ENCODE measurements at regions not wholly inside any gene's neighbourhood (a gene's known extent, or its start where the extent isn't known, plus 50 kb on each side); places are given as distances from the start of the nearest gene placed in this dataset.

DNA sequence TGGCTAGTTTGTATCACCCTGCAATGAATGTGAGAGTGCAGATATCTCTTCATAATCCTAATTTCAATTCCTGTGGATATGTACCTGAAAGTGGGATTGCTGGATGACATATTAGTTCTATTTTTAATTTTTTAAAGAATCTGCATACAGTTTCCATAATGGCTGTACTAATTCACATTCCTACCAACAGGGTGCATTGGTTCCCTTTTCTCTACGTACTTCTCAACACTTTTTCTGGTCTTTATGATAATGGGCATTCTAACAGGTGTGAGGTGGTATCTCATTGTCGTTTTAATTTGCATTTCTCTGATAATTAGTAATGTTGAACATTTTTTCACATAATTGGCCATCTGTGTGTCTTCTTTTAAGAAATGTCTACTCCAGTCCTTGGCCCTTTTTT lies 927.5 kb downstream of the DTWD2 start:
- FAIRE-seq: no peak
- DNase-seq (ENCODE audit: insufficient read length, low spot score): no peak
- no peak for TF ChIP-seq POU2F2 (IDR thresholded peaks at IDR 0.05; ENCODE audit: low read depth, low read length)
- no peak for TF ChIP-seq POLR2A (IDR thresholded peaks at IDR 0.05; ENCODE audit: low read depth, low read length)
- TF ChIP-seq TAF1 (IDR thresholded peaks at IDR 0.05; ENCODE audit: low read depth, low read length): no peak
- TF ChIP-seq POLR2AphosphoS5 (IDR thresholded peaks at IDR 0.05; ENCODE audit: low read depth, low read length): no peak
- no peak for TF ChIP-seq PAX5 (IDR thresholded peaks at IDR 0.05; ENCODE audit: insufficient read depth, low read length, severe bottlenecking)
- no peak for TF ChIP-seq SPI1 (IDR thresholded peaks at IDR 0.05; ENCODE audit: low read depth, low read length)

GRCh38 chr5:118052503-118052902 lies 935.8 kb downstream of the DTWD2 start:
- FAIRE-seq: no peak
- TF ChIP-seq POLR2AphosphoS5 (IDR thresholded peaks at IDR 0.05; ENCODE audit: low read depth, low read length) (no peak), POLR2A (IDR thresholded peaks at IDR 0.05; ENCODE audit: low read depth, low read length) (no peak), TAF1 (IDR thresholded peaks at IDR 0.05; ENCODE audit: low read depth, low read length) (no peak), POU2F2 (IDR thresholded peaks at IDR 0.05; ENCODE audit: low read depth, low read length) (no peak), SPI1 (IDR thresholded peaks at IDR 0.05; ENCODE audit: low read depth, low read length) (no peak), PAX5 (IDR thresholded peaks at IDR 0.05; ENCODE audit: insufficient read depth, low read length, severe bottlenecking) (no peak)
- no peak for DNase-seq (ENCODE audit: insufficient read length, low spot score)

DNA sequence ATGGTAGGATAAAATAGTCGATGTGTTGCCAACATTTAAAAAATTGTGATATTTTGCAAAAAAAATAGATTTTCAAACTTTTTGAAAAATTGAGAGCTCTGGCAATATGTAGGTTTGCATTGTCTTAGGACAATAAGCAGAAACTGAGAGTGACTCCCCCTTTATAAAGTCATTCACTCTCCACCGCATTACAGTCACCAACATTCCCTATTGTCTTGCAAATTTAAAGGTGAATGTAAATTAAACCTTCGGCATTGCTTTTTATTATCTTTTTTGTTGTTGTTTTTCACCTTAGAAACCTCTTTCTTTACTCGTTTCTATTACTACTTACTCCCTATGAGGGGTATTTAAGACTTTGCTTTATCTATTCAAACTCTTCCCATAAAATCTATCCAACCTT lies 944.2 kb downstream of the DTWD2 start:
- DNase-seq (ENCODE audit: insufficient read length, low spot score) (no peak), FAIRE-seq (no peak)
- TF ChIP-seq TAF1 (IDR thresholded peaks at IDR 0.05; ENCODE audit: low read depth, low read length) (no peak), PAX5 (IDR thresholded peaks at IDR 0.05; ENCODE audit: insufficient read depth, low read length, severe bottlenecking) (no peak), POU2F2 (IDR thresholded peaks at IDR 0.05; ENCODE audit: low read depth, low read length) (no peak), POLR2A (IDR thresholded peaks at IDR 0.05; ENCODE audit: low read depth, low read length) (no peak), SPI1 (IDR thresholded peaks at IDR 0.05; ENCODE audit: low read depth, low read length) (no peak), POLR2AphosphoS5 (IDR thresholded peaks at IDR 0.05; ENCODE audit: low read depth, low read length) (no peak)

DNA sequence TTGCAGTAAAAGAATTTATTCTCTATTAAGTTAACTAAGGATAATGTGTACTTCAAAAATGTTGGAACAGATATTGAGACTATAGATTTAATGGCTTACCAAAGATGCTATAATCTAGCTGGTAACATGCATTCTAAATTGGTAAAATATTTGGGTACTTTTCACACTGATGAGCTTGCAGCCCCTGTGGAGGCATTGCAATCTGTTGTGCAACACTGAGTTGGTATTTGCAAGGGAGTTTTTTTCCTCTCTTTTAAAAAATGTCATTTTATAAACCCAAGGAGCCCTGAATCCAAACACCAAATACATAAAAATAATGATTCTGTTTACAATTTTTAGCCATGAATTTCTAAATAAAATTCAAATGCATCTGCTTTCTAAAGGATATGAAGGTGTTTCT lies 944.8 kb downstream of the DTWD2 start:
- DNase-seq (ENCODE audit: insufficient read length, low spot score): no peak
- FAIRE-seq: no peak
- TF ChIP-seq POLR2AphosphoS5 (IDR thresholded peaks at IDR 0.05; ENCODE audit: low read depth, low read length): no peak
- no peak for TF ChIP-seq TAF1 (IDR thresholded peaks at IDR 0.05; ENCODE audit: low read depth, low read length)
- no peak for TF ChIP-seq POLR2A (IDR thresholded peaks at IDR 0.05; ENCODE audit: low read depth, low read length)
- no peak for TF ChIP-seq POU2F2 (IDR thresholded peaks at IDR 0.05; ENCODE audit: low read depth, low read length)
- TF ChIP-seq SPI1 (IDR thresholded peaks at IDR 0.05; ENCODE audit: low read depth, low read length): no peak
- no peak for TF ChIP-seq PAX5 (IDR thresholded peaks at IDR 0.05; ENCODE audit: insufficient read depth, low read length, severe bottlenecking)

DNA sequence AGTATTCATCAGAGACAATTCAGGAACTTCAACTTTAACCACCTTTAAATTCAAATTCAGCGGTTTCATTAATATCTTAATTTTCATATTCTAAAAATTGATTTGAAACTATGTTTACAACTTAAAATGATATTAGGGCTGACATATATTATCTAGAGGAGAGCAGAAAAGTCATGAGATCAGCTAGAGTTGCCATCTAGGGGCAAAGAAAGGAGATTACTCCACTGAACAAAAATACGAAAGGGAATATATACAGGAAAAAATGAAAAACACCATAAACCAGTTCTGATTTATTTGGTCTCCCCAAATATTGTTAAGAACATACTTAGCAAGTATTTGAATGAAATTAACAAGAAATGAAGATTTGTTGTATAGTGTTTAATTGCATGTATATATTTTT lies 946.3 kb downstream of the DTWD2 start:
- no peak for TF ChIP-seq PAX5 (IDR thresholded peaks at IDR 0.05; ENCODE audit: insufficient read depth, low read length, severe bottlenecking)
- no peak for TF ChIP-seq SPI1 (IDR thresholded peaks at IDR 0.05; ENCODE audit: low read depth, low read length)
- TF ChIP-seq POLR2AphosphoS5 (IDR thresholded peaks at IDR 0.05; ENCODE audit: low read depth, low read length): no peak
- no peak for FAIRE-seq
- DNase-seq (ENCODE audit: insufficient read length, low spot score): no peak

DNA sequence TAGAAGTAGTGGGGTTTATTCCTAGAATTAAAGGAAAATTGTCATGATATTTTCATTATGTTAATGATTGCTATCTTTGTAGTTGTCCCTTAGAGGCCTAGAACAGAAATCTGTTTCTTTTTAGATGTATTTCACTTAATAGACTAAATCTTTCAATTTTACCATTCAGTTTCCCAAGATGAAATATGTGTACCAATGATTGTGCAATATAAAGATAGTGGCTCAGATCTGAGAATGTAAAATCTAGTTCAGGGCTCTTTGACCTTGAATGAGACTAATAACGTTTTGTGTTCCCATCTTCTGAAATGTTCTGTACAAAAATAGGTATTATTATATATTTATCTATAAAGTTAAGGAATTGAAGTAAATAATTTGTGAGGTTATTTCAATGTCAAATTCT lies 947.9 kb downstream of the DTWD2 start:
- FAIRE-seq (no peak), DNase-seq (ENCODE audit: insufficient read length, low spot score) (no peak)
- no peak for TF ChIP-seq POU2F2 (IDR thresholded peaks at IDR 0.05; ENCODE audit: low read depth, low read length)
- TF ChIP-seq SPI1 (IDR thresholded peaks at IDR 0.05; ENCODE audit: low read depth, low read length): no peak
- TF ChIP-seq POLR2A (IDR thresholded peaks at IDR 0.05; ENCODE audit: low read depth, low read length): no peak
- TF ChIP-seq TAF1 (IDR thresholded peaks at IDR 0.05; ENCODE audit: low read depth, low read length): no peak
- TF ChIP-seq PAX5 (IDR thresholded peaks at IDR 0.05; ENCODE audit: insufficient read depth, low read length, severe bottlenecking): no peak
- no peak for TF ChIP-seq POLR2AphosphoS5 (IDR thresholded peaks at IDR 0.05; ENCODE audit: low read depth, low read length)

- TF ChIP-seq POLR2AphosphoS5 (IDR thresholded peaks at IDR 0.05; ENCODE audit: low read depth, low read length) (no peak), POU2F2 (IDR thresholded peaks at IDR 0.05; ENCODE audit: low read depth, low read length) (no peak), SPI1 (IDR thresholded peaks at IDR 0.05; ENCODE audit: low read depth, low read length) (no peak), TAF1 (IDR thresholded peaks at IDR 0.05; ENCODE audit: low read depth, low read length) (no peak), PAX5 (IDR thresholded peaks at IDR 0.05; ENCODE audit: insufficient read depth, low read length, severe bottlenecking) (no peak), POLR2A (IDR thresholded peaks at IDR 0.05; ENCODE audit: low read depth, low read length) (no peak)
Observed at GRCh38 chr5:118033686-118034338, 954.5 kb downstream of the DTWD2 start.

GRCh38 chr5:118029807-118030206 lies 958.5 kb downstream of the DTWD2 start:
- no peak for FAIRE-seq
- DNase-seq (ENCODE audit: insufficient read length, low spot score): no peak
- TF ChIP-seq POU2F2 (IDR thresholded peaks at IDR 0.05; ENCODE audit: low read depth, low read length) (no peak), POLR2A (IDR thresholded peaks at IDR 0.05; ENCODE audit: low read depth, low read length) (no peak)

More at GRCh38 chr5:118033686-118034338, 954.5 kb downstream of the DTWD2 start:
- FAIRE-seq (no peak), DNase-seq (ENCODE audit: insufficient read length, low spot score) (no peak)

DNA sequence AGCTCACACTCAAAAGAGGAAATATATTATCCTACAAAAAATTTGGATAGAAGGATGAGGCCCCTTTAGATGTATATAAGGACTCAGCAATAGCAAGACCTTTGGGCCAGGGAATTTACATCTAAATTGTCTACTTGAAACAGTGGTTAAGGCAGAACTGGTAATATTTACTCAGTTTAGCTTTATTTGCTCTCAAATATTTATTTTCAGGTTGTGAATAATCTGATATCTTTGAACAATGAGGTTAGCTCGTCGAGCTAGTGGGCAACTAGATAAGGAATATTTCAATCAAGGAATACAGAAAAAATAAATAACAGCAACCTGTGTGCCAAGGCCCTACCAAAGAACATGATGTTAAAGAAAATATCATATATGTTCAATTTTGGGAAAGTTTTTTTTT lies 966.3 kb downstream of the DTWD2 start:
- TF ChIP-seq POLR2A (IDR thresholded peaks at IDR 0.05; ENCODE audit: low read depth, low read length): no peak
- TF ChIP-seq POU2F2 (IDR thresholded peaks at IDR 0.05; ENCODE audit: low read depth, low read length): no peak
- no peak for TF ChIP-seq POLR2AphosphoS5 (IDR thresholded peaks at IDR 0.05; ENCODE audit: low read depth, low read length)
- FAIRE-seq: no peak
- no peak for DNase-seq (ENCODE audit: insufficient read length, low spot score)

DNA sequence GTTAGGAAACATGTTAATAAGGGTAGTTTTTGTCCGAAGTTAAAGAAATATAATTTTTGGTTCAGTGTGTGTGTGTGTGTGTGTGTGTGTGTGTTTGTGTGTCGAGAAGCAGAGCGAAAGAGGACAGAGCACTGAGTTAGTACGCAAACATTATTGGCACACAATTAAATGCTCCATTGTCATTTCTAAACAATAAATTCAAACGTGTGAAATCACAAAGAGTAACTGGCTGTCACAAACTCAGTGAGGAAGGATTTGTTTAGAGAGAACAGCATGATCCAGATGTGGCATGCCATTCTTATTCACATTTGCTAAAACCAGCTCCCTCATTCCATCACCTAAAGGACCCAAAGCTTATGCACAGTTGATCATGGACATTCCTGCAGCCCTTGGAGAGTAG lies 970.8 kb downstream of the DTWD2 start:
- FAIRE-seq (no peak), DNase-seq (ENCODE audit: insufficient read length, low spot score) (no peak)
- no peak for TF ChIP-seq TAF1 (IDR thresholded peaks at IDR 0.05; ENCODE audit: low read depth, low read length)
- no peak for TF ChIP-seq POLR2AphosphoS5 (IDR thresholded peaks at IDR 0.05; ENCODE audit: low read depth, low read length)
- TF ChIP-seq POLR2A (IDR thresholded peaks at IDR 0.05; ENCODE audit: low read depth, low read length): no peak
- no peak for TF ChIP-seq POU2F2 (IDR thresholded peaks at IDR 0.05; ENCODE audit: low read depth, low read length)
- no peak for TF ChIP-seq PAX5 (IDR thresholded peaks at IDR 0.05; ENCODE audit: insufficient read depth, low read length, severe bottlenecking)
- TF ChIP-seq SPI1 (IDR thresholded peaks at IDR 0.05; ENCODE audit: low read depth, low read length): no peak
